HL-60 (cell line): ENCODE measurements at regions not wholly inside any gene's neighbourhood (a gene's known extent, or its start where the extent isn't known, plus 50 kb on each side); places are given as distances from the start of the nearest gene placed in this dataset.

ENCODE experiments used
- CTCF ChIP-seq: IDR thresholded peaks from one replicate; pipeline ENCODE4 v1.5.1; 2011; ENCODE audit warnings: low read length, control low read depth, inconsistent platforms; ENCODE audit not compliant: insufficient read depth
- GABPA ChIP-seq: IDR thresholded peaks from 2 replicates; pipeline ENCODE4 v1.6.1; 2012; ENCODE audit warnings: low read depth
- POLR2AphosphoS5 ChIP-seq: IDR thresholded peaks from 2 replicates; pipeline ENCODE4 v1.6.1; 2012; ENCODE audit warnings: low read depth
- REST ChIP-seq: IDR thresholded peaks from 2 replicates; pipeline ENCODE4 v1.6.1; 2012; ENCODE audit warnings: low read depth; ENCODE audit not compliant: insufficient replicate concordance
- SPI1 ChIP-seq: IDR thresholded peaks from 2 replicates; pipeline ENCODE4 v1.6.1; 2012; ENCODE audit warnings: low read depth, mild to moderate bottlenecking, borderline replicate concordance

- TF ChIP-seq CTCF (no peak), GABPA (no peak), REST (no peak), POLR2AphosphoS5 (no peak), SPI1 (no peak)
These were observed 145.2 kb upstream of the TMCC3 start for GRCh38 chr12:94795520-94795919.
